GM12875 (cell line): ENCODE measurements at regions not wholly inside any gene's neighbourhood (a gene's known extent, or its start where the extent isn't known, plus 50 kb on each side); places are given as distances from the start of the nearest gene placed in this dataset.

Experiments
- H3K4me3 ChIP-seq: one replicate; pipeline ENCODE4 v1.5.1; 2011; ENCODE audit warnings: low read depth, low read length, control low read depth
- CTCF ChIP-seq: IDR thresholded peaks from 2 replicates; pipeline ENCODE4 v1.5.1; 2011; ENCODE audit warnings: low read depth, mild to moderate bottlenecking, control low read depth, inconsistent platforms, low read length, moderate library complexity, borderline replicate concordance; ENCODE audit not compliant: insufficient read depth

DNA sequence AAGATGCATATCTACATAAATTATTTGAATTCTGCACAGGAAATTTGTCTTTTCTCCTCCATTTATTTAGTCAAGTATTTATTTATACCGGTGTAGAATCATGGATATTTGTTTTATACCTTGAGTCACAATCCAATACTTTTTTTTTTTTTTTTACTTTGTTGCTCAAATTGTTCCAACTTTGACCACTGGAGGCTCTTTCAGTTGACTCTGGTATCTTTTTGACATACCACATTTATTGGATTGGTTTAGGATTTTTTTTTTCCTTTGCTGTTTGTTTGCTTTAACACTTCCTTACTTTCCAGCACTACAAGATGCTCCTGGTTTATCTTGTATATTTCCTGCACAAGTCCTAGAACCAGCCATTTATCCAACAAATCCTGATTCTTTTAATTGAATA, 543.1 kb upstream of the RIOK2 start:
- TF ChIP-seq CTCF, result no peak
- no peak overlapping the region for H3K4me3 ChIP-seq

DNA sequence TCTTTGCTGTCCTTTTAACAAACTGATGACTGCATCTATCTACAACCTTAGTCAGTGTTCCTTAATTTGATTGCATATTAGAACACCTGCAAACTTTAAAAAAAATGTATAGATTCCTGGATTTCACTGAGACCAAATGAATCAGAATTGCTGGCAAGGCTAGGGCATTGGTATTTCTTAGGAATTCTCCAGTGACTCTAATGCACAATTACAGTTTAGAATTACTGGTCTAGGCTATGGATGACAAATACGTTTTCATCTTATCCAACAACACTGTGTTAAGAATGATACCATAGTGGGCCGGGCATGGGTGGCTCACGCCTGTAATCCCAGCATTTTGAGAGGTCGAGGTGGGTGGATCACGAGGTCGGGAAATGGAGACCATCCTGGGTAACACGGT, 545.9 kb upstream of the RIOK2 start:
- TF ChIP-seq CTCF, result no peak

GRCh38 chr5:97729938-97730337, 546.9 kb upstream of the RIOK2 start:
- no peak overlapping the region for H3K4me3 ChIP-seq
- TF ChIP-seq CTCF, result no peak

More for the DNA sequence above, 545.9 kb upstream of the RIOK2 start:
- H3K4me3 ChIP-seq, result no peak overlapping the region

- TF ChIP-seq CTCF, result no peak
- no peak overlapping the region for H3K4me3 ChIP-seq
Measured at GRCh38 chr5:97735209-97735608, 552.2 kb upstream of the RIOK2 start.

DNA sequence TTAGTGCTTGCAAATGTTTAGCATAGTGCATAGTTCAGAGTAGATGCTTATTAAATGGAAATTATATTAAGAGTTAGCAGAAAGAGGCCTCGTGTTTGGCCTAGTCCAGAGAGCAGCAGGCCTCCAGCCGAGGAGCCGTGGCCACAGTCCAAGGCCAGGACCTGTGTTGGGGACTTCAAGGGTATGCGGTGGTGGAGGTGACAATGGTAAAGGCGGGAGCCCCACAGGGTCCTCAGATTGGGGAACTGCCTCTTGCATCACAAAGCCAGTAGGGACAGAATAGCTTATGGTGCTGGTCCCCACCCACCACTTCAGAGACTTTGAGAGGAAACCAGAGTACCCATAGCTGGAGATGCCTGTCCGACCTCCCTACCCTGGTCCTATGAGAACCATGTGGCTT, 554.6 kb upstream of the RIOK2 start:
- H3K4me3 ChIP-seq, result no peak overlapping the region
- TF ChIP-seq CTCF, result no peak

DNA sequence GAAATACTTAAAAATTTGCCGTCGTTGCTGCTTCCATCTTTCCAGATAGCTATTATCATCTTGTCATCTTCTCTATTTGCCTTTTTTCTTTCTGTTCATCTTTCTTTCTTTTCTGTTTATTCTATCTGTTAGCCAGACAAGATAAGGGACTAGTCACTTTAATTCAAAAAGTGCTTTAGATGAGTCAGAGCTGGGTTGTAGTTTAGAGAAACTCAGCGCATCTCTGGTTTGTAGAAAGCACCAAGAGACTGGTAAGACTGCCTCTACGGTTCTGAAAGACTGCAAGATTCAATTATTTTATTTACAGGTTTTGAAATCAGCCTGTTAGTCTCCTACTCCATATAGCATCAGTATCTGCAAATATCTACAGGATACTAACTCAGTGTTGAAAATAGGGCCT, 562.8 kb upstream of the RIOK2 start:
- no peak for TF ChIP-seq CTCF
- H3K4me3 ChIP-seq, result no peak overlapping the region

DNA sequence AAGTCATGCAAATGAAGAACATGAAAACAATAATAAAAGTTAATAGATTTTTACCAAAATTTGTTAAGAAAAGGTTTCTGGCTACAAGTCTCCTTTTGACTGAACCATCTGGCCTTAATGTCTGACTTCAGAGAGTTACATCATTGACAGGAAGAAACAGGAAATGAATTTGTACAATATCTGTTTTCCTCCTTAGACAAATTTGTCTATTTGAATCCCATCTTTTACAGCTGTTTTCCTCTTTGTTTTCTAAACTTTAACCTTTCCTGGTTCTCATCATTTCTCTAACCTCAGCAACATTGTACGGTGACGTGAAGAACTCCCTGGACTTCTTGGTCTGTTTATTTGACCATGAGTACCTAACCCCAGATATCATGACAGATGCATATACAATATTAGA, 567.5 kb upstream of the RIOK2 start:
- no peak for TF ChIP-seq CTCF
- H3K4me3 ChIP-seq, result no peak overlapping the region
